NCI-H748 (cell line): ENCODE measurements at regions not wholly inside any gene's neighbourhood (a gene's known extent, or its start where the extent isn't known, plus 50 kb on each side); places are given as distances from the start of the nearest gene placed in this dataset.
"Not testable (repeated sequence)": the region's sequence is repeated elsewhere in the genome, so short reads cannot be mapped to it uniquely, and the experiment has no call there.

Source experiments
- DNase-seq: peaks from one replicate; lab custom pipeline; 2025; ENCODE audit not compliant: unreplicated experiment; lab: John Stamatoyannopoulos, UW

DNA sequence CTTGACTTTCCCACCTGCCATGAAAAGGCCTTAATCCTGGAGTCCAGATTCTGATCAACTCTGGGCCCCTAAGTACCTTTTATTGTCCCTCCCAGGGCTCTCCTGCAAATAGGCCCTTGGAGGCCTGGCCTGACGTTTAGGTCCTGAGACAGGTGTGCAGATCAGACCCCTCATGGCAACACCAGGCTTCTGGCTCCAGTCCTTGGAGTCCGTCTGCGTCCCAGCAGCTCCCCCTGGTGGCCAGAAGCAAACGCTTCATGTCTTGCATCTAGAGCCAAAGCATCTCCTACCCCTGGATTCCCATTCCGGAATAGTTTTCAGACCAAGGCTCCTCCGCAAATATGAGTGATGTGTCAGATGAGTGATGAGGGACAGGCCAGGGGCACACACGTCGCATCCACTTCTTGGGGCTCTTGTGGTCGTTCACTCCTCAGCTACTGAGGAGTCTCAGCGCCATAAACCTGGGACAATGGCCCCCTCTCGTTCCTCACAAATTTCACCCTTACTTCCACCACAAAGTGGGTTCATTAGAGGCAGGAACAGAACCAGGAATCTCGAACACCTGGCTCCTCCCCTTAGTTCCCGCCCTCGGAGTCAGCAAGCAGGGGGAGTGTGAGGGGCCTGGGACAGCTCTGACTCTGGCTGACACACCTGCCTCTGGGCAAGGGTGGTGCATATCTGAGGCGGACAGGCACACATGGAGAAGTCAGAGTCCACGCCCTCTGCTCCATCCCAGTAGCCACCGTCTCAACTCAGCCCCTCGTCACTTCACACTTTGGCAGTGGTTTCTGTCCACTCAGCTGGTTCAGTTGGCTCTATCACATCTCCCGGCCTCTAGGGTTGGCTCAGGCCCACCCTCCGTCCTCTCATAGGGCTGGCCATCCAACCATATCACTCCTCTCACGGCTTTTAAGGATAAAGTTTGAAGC is 77.9 kb upstream of the PWP1 start:
- peak; percentile 93 for DNase-seq

DNA sequence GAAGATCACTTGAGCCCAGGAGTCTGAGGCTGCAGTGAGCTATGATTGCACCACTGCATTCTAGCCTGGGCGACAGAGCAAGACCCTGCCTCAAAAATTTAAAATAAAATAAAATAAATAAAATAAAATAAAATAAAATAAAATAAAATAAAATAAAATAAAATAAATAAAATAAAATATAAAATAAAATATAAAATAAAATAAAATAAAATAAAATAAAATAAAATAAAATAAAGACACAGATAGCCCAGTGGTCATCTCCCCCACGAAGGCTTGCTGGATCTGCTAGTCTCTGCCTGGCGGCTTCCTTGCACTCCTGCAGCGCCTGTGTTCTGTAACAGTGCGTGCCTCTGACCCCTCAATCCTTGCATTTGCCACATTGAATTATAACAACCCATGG is 76.8 kb upstream of the PWP1 start:
- DNase-seq: not testable (repeated sequence)

DNA sequence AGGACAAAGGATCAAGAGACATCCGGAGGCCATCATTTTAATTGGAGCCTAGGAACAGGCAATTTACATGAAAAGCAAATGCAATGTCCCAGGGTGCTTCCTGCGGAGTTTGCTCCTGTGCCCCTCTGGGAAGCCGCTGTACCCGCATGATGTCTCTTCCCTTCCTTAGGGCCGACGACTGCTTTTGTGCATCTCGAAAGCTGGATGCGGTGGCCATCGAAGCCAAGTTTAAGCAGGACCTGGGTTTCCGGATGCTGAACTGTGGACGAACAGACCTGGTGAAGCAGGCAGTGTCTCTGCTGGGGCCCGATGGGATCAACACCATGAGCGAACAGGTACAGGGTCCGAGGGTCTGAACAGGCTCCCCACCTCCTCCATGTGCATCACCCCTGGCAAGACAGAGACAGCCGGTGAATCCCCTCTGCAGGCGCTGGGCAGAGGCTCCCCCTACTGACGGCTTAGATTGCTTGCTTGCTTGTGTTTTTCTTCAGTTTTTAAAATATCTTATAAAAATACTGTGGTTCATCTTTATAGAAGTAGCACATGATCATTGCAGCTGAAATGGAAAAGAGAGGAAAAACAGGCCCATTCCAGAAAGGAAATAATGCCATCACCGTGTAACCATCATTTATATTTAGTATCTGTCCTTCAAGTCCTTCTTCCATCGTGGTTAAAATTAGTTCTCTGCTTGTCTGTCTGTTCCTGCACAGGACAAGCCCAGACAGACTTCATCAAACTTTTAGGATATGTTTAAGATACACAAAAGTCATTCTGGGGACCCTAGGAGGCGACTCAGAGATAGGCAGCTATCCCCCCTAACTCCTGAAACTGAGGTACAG is 75.4 kb upstream of the PWP1 start:
- peak; percentile 47 for DNase-seq

DNA sequence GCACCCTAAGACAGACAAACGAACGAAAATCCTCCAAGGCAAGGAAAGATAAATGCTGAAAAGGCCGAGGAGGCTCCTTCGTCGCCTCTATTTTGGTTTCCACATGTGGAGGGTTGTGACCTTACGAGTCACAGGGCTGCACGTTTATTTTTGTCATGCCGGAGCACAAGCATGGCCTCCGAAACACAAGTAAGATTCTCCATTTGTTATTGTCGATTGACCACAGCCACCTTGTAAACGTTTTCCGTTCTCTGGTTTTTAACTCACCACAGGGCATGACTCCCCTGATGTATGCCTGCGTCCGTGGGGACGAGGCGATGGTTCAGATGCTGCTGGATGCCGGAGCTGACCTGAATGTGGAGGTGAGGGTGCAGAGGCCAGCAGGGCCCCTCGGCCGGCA is 73.1 kb upstream of the PWP1 start:
- DNase-seq: no peak

DNA sequence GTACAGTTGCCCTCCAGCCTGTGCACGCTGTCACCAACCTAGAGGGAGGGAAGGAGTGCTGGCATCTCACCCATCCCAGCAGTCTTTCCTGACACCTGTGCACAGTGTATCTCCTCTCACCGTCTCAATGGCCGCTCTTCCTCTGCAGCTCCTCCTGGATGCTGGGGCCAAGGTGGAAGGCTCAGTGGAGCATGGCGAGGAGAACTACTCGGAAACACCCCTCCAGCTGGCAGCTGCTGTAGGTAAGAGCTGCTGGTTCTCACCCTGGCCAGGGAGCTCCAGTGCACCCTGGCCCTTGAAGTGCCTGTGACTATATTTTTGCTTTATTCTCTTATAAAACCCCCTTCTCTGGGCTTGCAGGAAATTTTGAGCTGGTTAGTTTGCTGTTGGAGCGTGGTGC is 68.7 kb upstream of the PWP1 start:
- DNase-seq: no peak

DNA sequence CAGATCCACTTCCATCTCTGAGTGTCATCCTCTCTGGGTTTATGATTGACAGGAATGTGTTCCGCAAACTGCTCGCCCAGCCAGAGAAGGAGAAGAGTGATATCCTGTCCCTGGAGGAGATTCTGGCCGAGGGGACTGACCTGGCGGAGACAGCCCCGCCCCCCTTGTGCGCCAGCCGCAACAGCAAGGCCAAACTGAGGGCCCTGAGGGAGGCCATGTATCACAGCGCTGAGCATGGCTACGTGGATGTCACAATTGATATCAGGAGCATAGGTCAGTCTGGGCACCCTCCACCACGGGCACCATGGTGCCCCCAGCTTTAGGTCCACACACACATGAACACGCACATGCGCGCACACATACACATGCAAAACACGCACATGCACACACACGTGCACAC is 67.5 kb upstream of the PWP1 start:
- no peak for DNase-seq

DNA sequence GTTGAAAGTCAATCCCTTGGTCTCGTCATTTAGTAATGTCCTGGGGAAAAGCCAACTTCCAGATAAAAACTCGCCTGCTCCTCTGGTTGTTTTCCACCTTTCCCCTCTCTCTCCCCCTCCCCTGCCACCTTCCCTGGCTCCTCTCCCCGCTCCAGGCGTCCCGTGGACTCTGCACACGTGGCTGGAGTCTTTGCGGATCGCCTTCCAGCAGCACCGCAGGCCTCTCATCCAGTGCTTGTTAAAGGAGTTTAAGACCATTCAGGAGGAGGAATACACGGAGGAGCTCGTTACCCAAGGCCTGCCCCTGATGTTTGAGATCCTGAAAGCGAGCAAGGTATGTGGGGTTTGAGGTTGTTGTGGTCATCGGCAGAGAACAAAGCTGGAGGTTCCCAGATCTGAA is 65.8 kb upstream of the PWP1 start:
- no peak for DNase-seq

DNA sequence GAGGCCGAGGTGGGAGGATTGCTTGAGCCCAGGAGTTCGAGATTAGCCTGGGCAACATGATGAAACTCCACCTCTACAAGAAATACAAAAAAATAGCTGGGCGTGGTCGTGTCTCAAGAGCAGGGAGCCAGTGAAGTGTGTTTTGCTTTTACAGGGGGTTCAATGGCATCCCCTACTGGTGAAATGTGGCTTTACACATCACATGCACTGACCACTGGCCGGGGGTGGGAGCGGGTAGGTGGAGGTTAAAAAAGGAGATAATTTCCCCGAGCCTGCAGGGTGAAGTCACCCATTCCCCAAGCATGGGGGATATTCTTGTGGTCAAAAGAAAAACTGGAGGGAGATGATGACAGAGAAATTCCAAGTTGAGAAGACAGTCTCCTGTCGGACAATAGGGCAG is 63.6 kb upstream of the PWP1 start:
- DNase-seq: peak; percentile 57

DNA sequence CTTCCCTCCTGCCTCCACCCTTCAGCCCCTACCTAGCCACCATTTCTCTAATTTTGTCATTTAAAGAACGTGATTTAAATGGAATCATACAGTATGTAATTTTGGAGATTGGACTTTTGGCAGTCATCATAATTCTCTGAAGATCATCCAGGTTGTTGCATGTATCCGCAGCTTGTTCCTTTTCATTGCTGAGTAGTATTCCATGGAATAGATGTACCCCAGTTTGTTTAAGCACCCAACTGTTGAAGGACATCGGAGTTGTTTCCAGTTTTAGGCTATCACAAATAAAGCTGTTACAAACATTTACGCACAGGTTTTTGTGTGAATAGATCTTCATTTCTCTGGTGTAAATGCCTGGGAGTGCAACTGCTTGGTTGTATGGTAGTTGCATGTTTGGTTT is 61.1 kb upstream of the PWP1 start:
- DNase-seq: no peak

DNA sequence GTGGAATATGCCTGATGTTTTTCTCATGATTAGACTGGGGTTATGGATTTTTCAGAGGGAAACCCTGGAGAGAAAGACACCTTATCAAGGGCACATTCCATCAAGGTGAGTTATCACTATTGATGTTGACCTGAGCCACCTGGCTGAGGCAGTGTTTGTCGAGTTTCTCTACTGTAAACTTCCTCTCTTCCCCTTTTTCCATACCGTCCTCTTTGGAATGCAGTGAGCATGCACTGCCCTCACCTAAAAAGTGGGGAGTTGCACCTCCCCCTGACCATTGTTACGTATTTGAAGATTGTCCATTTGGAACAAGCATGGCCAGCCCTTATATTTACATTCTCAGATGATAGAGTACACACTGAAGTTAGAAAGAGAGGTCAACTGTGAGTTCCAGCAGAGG is 53.9 kb upstream of the PWP1 start:
- DNase-seq: no peak

DNA sequence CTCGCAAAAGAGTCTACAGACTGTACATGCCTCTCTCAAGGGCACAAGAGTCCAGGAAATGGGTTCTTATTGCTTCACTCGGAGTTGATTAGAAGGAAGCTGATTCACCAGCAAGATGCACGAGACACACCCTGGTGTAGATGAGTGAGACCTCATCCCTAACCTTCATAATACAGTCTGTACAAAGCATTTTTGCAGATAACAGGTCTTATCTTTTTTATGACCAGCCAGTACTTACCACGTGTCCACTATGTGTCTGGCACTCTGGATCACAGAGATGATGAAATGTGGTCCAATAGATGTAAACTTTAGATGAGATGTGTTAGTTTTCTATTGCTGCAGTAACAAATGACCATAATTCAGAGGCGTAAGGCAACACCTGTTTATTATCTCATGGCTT is 53.4 kb upstream of the PWP1 start:
- no peak for DNase-seq

DNA sequence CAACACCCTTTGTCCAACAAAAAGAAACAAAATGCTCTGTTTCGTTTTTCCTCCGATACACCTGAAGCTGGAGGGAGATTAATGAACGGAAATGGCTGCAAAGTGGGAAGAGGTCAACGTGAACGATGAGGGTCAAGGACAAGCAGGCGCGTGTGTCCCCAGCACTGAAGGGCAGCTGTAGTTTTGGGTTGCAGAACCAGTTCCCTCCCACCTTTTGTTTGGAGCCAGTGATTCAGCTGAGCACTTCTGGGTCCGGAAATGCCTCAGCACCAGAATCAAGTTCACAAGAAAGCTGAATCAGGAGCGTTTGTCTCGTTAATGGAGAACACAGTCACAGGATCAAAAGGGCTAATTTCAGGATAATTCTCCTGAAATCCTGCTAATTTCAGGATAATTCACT is 51.1 kb upstream of the PWP1 start:
- DNase-seq: no peak

DNA sequence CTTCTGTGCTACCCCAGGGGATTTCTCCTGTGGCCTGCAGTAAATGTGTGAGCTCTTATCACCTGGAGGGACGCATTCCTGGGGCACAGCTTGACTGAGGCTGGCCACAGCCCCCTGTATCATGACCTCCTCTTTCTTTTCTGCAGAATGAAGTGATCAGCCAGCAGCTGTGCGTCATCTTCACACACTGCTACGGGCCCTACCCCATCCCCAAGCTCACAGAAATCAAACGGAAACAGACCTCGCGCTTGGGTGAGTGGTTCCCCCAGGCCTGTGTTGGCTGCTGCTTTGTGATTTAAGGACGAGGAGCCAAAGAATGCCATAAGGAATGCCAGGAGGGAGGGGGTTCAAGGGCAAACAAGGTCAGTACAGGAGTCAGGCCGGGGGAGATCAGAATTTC is 50.5 kb upstream of the PWP1 start:
- no peak for DNase-seq
